Astrocyte of the hippocampus (primary cell): ENCODE measurements at regions not wholly inside any gene's neighbourhood (a gene's known extent, or its start where the extent isn't known, plus 50 kb on each side); places are given as distances from the start of the nearest gene placed in this dataset.

Experiments
- DNase-seq: peaks from one replicate; pipeline ENCODE4 v3.0.0; 2011; ENCODE audit warnings: low read depth, low spot score

- DNase-seq = no peak
Measured at GRCh38 chr1:10896673-10897072, 100.2 kb upstream of the CASZ1 start.

DNA sequence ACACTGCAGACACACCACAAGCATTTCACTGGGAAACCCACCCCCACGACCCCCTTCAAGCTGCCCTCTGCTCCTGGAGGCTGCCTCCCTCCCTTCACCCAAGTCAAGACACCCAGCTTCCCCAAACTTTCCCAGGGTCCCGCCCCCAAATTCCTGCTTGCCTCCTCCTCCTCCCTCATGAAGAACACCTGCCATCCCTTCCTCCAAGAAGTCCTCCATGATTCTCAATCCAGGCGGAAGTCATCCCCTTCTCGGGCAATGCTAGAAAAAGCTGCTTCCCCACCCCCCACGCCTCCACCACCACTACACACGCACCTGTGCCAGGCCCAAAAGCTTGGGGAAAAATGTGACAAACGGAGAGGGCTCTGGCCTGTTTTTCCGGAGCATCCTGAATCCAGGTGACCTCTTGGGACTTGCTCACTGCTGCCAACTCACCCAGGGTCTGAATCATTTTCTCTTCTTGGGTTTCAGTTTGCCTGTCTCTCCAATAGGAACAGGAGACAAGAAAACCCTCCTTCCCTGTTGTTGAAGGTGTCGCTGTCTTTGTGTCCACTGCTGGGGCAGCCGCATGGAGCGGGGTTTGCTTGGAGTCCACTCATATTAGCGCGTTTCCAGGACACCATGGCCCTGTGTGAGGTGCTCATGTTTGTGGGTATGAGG is 101.0 kb upstream of the CASZ1 start:
- no peak for DNase-seq

- DNase-seq = peak; percentile 63
Measured at GRCh38 chr1:10897981-10898728, 101.7 kb upstream of the CASZ1 start.

GRCh38 chr1:10898921-10899320 is 102.5 kb upstream of the CASZ1 start:
- DNase-seq = no peak

DNA sequence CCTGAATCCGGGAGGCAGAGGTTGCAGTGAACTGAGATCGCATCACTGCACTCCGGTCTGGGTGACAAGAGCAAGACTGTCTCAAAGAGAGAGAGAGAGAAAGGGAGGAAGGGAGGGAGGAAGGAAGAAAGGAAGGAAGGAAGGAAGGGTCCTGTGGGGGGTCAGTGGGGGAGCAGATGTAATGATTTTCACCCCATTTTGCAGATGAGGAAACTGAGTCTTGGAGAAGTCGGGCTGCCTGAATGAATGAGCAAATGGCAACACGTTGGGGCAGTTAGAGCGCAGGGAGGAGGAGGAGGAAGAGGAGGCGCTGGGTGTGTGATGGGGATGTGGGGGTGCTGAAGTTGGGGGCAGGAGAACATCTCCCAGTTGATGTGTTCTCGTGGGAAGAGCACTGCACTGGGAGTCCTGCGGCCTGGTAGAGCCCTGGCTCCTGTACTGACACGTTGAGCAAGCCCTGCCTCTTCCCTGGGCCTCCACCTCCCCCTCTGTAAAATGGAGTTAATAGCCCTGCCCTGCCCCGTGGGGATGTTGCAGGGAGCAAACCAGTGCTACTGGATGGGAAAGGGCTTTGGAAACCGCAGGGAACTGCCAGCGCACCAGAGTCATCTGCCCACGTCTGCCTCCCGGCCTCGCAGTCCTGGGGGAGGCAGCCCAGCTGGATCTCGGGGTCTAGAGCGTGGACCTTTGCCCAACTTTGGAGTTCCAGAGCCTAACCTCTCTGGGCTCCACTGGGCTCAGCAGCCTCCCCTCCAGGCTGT is 103.2 kb upstream of the CASZ1 start:
- no peak for DNase-seq

GRCh38 chr1:10900251-10900651 is 103.8 kb upstream of the CASZ1 start:
- DNase-seq = no peak

- DNase-seq = no peak
Measured at GRCh38 chr1:10900691-10901090, 104.2 kb upstream of the CASZ1 start.

DNA sequence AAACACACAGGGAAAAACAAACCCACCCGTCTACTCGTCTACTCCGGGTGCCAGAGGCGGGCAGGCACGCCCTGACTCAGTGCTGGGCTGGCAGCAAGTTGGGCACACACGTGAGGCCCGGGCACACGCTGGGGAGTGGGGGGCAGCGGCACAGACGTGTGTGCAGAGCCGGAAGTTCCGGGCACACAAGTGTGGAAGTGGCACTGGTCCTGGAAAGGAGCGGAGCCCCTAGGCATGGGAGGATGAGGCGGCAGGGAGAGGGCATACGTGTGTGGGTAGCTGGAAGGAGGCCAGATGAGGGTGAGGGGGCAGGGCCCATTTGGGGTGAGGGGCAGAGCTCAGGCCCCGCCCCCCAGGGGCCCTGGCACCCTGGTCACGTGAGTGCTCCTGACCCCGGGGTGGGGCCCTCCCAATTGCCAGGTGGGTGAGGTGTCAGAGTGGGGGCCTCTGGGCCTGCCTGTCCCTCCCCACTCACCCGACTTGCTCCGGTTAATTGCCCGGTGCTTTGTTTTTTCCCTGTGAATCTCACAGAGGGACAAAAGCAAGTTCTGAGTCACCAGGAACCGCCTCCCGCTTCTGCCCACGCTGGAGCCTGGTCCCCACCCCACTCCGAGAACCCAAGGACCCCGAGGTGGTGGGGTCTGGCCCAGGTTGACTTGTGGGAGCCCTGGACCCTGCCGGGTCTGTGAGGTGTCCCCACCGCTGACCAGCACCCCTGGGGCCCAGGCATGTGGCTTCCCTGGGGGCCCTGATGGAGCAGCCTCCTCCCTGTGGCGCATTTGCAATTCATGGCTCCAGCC is 104.8 kb upstream of the CASZ1 start:
- peak; percentile 63 for DNase-seq

- no peak for DNase-seq
Measured at GRCh38 chr1:10901891-10902805, 105.7 kb upstream of the CASZ1 start.

GRCh38 chr1:10903421-10903820 is 107.0 kb upstream of the CASZ1 start:
- no peak for DNase-seq

DNA sequence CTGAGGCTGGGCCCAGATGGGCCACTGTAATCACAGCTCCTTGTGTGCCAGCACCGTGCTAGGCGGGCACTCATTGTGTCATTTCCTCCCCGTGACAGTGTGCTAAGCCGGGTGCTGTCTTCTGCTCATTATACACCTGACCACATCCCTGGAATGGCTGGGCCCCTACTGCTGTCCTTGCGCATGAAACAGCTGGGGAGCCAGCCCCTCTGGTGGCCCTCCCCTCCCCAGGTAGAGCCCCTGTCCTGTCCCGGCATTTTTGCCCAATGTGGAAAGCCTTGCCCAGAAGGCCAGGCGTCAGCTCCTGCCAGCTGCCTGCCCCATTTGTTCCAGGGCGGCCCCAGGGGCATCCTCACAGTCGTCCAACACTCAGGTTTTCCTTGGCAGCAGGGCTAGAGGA is 107.4 kb upstream of the CASZ1 start:
- no peak for DNase-seq

DNA sequence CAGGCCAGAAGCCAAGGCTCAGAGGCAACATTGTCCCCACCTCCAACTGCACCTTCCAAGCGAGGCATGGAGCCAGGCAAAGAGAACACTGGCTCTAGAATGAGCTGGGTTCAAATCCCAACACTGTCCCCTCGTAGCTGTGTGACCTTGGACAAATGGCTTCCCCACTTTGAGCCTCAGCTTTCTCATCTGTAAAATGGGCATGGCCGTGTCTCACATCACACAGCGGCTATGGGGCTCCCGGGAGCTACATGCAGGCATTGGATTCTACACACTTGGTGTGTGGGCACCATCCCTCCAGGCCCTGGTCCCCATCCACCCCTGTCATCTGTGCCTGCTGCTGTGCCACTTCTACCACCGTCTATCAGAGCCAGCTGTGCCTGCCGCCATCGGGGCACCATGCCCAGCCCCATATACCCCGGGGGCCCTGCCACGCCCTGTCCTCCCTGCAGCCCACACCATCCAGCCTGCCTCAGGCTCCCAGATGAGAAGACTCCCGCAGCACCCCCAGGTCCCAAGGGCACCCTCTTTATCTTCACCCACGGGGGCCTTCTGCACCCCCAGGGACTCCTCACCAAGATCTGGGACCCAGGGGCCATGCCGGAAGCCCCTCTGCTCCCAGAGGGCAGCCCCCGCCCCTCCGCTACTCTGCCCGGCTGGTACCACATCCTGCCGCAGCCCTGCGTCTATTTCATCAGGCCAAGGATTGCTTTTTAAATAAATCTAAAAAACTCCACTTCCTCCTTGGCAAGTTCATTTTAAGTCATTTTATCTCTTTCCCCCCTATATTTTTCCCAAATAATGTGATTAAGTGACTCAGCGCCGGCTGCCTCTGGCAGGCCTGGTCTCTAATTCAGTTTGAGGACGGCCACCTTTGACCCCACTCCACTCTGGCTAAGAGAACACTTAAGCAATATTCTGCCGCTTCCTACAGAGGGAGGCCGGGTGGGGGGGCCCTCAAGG is 107.8 kb upstream of the TARDBP start:
- no peak for DNase-seq

GRCh38 chr1:10905841-10906655 is 106.4 kb upstream of the TARDBP start:
- no peak for DNase-seq

- no peak for DNase-seq
Measured at GRCh38 chr1:10906866-10907519, 105.5 kb upstream of the TARDBP start.

GRCh38 chr1:10908266-10908665 is 104.2 kb upstream of the TARDBP start:
- no peak for DNase-seq

DNA sequence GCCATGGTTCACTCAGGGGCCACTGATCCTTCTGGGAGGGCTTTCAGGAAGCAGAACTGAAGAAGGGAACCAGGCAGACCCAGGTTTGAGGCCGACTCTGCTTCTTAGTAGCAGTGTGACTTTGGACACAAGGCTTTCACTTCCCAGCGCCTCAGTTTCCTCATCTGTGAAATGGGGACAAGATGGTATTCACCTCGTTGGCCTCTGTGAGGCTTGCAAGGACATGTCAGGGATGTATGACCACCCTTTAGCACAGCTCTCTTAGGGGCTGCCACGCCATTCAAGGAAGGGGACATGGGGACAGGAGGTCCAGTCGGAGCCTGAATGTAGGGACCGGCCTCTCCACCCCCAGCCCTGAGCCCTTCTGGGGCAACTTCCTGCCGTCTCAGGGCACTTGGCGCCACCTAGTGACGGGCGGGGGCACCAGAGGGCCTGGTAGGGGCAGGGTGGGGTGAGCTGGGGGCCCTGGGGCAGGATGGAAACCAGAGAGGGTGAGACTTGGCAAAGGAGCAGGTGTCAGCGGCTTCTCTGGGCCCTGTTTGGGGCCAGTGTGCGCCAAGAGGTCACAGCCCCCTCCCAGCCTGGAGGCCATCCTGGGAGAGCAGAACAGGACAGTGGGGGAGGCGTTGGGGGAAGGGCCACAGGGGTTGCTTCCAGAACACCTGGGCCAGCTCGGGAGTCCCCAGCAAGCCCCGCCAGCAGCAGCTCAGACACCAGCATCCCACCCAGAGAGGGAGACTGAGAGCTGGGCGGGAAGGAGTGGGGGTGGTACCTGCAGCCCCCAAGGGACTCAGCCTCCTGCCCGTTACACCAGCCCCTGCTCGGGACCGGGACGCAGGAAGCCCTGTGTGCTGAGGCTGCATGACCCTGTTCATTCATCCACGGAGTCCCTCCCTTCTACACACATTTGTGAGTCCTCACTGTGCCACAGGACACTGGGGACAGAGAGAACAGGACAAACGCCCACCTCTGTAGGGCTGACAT is 102.5 kb upstream of the TARDBP start:
- peak; percentile 64 for DNase-seq
